ENCODE measurements at regions not wholly inside any gene's neighbourhood (a gene's known extent, or its start where the extent isn't known, plus 50 kb on each side); places are given as distances from the start of the nearest gene placed in this dataset.

- TF ChIP-seq CTCF (IDR thresholded peaks at IDR 0.05) (no peak), EP300 (IDR thresholded peaks at IDR 0.05) (no peak)
Observed at GRCh38 chr15:69924531-69924930, 173.2 kb downstream of the TLE3 start.

Measured in esophagus muscularis mucosa (tissue), 3 donors.